ENCODE measurements at regions not wholly inside any gene's neighbourhood (a gene's known extent, or its start where the extent isn't known, plus 50 kb on each side); places are given as distances from the start of the nearest gene placed in this dataset.

DNA sequence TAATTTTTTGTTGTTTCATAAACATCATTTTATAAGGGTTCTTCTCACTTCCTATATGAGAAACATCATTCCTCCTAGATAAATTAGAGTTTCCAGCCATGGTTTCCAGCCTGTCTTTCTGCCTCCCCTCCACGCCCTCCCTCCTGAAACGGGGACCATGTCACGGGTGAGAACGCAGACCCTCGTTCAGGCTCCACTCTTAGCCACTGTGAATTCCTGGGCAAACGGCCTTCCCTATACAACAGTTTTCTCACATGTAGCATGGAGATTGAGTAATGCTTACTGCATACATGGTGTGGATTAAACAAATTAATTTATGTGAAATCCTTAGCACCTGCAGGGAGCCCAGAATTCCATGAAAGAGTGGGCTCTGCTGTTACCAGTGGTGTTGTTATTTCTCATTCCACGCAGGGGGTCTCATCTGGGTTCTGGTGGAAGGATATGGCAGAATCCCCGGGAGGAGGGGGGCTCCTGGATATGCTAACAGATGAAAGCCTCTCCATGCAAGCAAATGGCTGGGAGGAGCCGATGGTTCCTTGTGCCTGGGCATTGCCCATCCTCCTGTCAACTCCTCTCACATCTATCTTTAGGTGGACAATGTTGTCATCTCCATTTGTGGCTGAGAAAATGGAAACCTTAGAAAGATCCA, 54.0 kb upstream of the TWIST2 start:
- FAIRE-seq (no peak), DNase-seq (ENCODE audit: low read depth in 1 of 2, low spot score in 1 of 2) (no peak), ATAC-seq (no peak)
- ChIA-PET POLR2A (no interaction called here), CTCF (no interaction called here)
- TF ChIP-seq, protein P1, sequence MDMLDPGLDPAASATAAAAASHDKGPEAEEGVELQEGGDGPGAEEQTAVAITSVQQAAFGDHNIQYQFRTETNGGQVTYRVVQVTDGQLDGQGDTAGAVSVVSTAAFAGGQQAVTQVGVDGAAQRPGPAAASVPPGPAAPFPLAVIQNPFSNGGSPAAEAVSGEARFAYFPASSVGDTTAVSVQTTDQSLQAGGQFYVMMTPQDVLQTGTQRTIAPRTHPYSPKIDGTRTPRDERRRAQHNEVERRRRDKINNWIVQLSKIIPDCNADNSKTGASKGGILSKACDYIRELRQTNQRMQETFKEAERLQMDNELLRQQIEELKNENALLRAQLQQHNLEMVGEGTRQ (IDR thresholded peaks at IDR 0.05) = no peak
- TF ChIP-seq RFX5 (IDR thresholded peaks at IDR 0.05) = no peak
- no peak for TF ChIP-seq FOSL2 (IDR thresholded peaks at IDR 0.05)
- no peak for TF ChIP-seq FOSL2 (CRISPR knock-in tag; IDR thresholded peaks at IDR 0.05)
- no peak for TF ChIP-seq KDM5A (IDR thresholded peaks at IDR 0.05)
- TF ChIP-seq CBX2 (IDR thresholded peaks at IDR 0.05; ENCODE audit: borderline replicate concordance, low read depth) = no peak
- TF ChIP-seq RARB (CRISPR knock-in tag; IDR thresholded peaks at IDR 0.05) = no peak
- TF ChIP-seq POLR2AphosphoS2 (conservative IDR thresholded peaks at IDR 0.05; ENCODE audit: low read length) = no peak
- TF ChIP-seq HOXA7 (CRISPR knock-in tag; IDR thresholded peaks at IDR 0.05) = no peak
- TF ChIP-seq MYC (IDR thresholded peaks at IDR 0.05; ENCODE audit: borderline replicate concordance, low read length) = no peak
- TF ChIP-seq, protein P2, sequence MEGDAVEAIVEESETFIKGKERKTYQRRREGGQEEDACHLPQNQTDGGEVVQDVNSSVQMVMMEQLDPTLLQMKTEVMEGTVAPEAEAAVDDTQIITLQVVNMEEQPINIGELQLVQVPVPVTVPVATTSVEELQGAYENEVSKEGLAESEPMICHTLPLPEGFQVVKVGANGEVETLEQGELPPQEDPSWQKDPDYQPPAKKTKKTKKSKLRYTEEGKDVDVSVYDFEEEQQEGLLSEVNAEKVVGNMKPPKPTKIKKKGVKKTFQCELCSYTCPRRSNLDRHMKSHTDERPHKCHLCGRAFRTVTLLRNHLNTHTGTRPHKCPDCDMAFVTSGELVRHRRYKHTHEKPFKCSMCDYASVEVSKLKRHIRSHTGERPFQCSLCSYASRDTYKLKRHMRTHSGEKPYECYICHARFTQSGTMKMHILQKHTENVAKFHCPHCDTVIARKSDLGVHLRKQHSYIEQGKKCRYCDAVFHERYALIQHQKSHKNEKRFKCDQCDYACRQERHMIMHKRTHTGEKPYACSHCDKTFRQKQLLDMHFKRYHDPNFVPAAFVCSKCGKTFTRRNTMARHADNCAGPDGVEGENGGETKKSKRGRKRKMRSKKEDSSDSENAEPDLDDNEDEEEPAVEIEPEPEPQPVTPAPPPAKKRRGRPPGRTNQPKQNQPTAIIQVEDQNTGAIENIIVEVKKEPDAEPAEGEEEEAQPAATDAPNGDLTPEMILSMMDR (IDR thresholded peaks at IDR 0.05) = no peak
- TF ChIP-seq MAZ (IDR thresholded peaks at IDR 0.05; ENCODE audit: borderline replicate concordance, low read depth, low read length) = no peak
- no peak for TF ChIP-seq SREBF2 (IDR thresholded peaks at IDR 0.05)
- no peak for TF ChIP-seq JUNB (IDR thresholded peaks at IDR 0.05)
- TF ChIP-seq REST (IDR thresholded peaks at IDR 0.05) = no peak
- H3K4me2 ChIP-seq = no peak overlapping the region
- peaks cover 10% of the 10 kb centered on the region; the same call in 2 of the 3 replicates for H3K9me3 ChIP-seq
- 52% methylated on average over 9 of the region's 9 CpGs for WGBS (ENCODE audit: missing lambda C conversion rate)
- no peak overlapping the region for H3K27ac ChIP-seq
- no peaks in the 10 kb centered on the region for H3K4me1 ChIP-seq
- no peak overlapping the region for H3K4me3 ChIP-seq

DNA sequence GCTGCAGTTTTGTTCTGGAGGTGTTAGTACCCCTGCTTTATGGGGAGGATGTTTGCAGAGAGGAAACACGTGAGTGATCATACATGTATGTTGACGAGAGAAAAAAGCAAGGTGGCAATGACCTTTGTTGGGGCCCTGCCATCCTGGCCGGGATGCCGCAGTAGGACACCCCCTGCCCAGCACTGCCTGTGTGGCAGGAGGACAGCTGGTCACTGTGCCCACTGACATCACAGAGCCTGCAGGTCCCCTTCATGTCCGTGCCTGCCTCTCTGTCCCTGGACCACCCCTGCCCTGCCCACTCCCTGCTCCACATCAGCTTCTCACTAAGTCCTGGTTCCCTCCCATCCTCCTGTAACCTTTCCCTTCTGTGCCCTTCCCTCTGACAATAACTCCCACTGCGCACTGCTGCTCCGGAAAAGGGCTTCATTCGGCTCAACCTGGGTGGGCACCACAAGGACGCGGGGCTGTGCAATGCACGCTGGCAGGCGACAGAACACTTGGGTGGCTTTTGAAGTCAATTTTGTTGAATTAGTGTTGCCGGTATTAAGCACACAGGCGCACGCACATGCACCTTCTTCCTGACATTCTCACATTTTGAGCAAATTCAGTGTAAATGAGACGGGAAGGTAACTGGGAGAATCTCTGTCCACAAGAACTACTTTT, 51.5 kb upstream of the TWIST2 start:
- Histone ChIP-seq H3K4me2 (no peak overlapping the region), H3K9me3 (peaks cover 10% of the 10 kb centered on the region; the same call in 2 of the 3 replicates), H3K4me1 (no peaks in the 10 kb centered on the region), H3K4me3 (no peak overlapping the region), H3K27ac (no peak overlapping the region)
- TF ChIP-seq PHF8 (IDR thresholded peaks at IDR 0.05; ENCODE audit: borderline replicate concordance, low read depth) = no peak
- no peak for TF ChIP-seq CBX8 (IDR thresholded peaks at IDR 0.05)
- TF ChIP-seq, protein P1 (IDR thresholded peaks at IDR 0.05) = no peak
- TF ChIP-seq, protein P2 (IDR thresholded peaks at IDR 0.05) = no peak
- TF ChIP-seq NFE2L2 (conservative IDR thresholded peaks at IDR 0.05; ENCODE audit: low read length) = no peak
- TF ChIP-seq BHLHE40 (IDR thresholded peaks at IDR 0.05; ENCODE audit: low read depth, low read length) = no peak
- no peak for TF ChIP-seq GATA3 (IDR thresholded peaks at IDR 0.05; ENCODE audit: borderline replicate concordance)
- no peak for TF ChIP-seq HOXB13 (CRISPR knock-in tag; IDR thresholded peaks at IDR 0.05; ENCODE audit: low read depth)
- no peak for TF ChIP-seq RFX5 (IDR thresholded peaks at IDR 0.05)
- no peak for TF ChIP-seq ZC3H11A (IDR thresholded peaks at IDR 0.05)
- TF ChIP-seq, protein P3, sequence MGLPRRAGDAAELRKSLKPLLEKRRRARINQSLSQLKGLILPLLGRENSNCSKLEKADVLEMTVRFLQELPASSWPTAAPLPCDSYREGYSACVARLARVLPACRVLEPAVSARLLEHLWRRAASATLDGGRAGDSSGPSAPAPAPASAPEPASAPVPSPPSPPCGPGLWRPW (IDR thresholded peaks at IDR 0.05) = no peak
- TF ChIP-seq JUNB (IDR thresholded peaks at IDR 0.05) = no peak
- TF ChIP-seq, protein P4, sequence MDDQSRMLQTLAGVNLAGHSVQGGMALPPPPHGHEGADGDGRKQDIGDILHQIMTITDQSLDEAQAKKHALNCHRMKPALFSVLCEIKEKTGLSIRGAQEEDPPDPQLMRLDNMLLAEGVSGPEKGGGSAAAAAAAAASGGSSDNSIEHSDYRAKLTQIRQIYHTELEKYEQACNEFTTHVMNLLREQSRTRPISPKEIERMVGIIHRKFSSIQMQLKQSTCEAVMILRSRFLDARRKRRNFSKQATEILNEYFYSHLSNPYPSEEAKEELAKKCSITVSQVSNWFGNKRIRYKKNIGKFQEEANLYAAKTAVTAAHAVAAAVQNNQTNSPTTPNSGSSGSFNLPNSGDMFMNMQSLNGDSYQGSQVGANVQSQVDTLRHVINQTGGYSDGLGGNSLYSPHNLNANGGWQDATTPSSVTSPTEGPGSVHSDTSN (IDR thresholded peaks at IDR 0.05) = no peak
- no peak for TF ChIP-seq RCOR1 (IDR thresholded peaks at IDR 0.05; ENCODE audit: low read depth, low read length)
- FAIRE-seq = no peak
- DNase-seq (ENCODE audit: low read depth in 1 of 2, low spot score in 1 of 2) = no peak
- ChIA-PET CTCF (interaction anchor here (1.1 to 1.2 kb wide), 3 partner anchors 11 to 426 kb away, joined by 3 to 5 read pairs (median 3); no protein-coding TSS in a partner anchor), POLR2A (no interaction called here)
- ATAC-seq = no peak
- WGBS (ENCODE audit: missing lambda C conversion rate) = 74% methylated on average over 16 of the region's 16 CpGs

Measured in A549 (cell line).